Activated CD4-positive, alpha-beta T cell treated with anti-CD3 and anti-CD28 coated beads, Interleukin-2, Interleukin-6, amounts not matched to agents 100 ng/mL and 50 ng/mL, durations not matched to agents 16 hours and 8 hours (primary cell): ENCODE measurements at regions not wholly inside any gene's neighbourhood (a gene's known extent, or its start where the extent isn't known, plus 50 kb on each side); places are given as distances from the start of the nearest gene placed in this dataset.

Source experiments
- DNase-seq: peaks from one replicate; pipeline ENCODE4 v3.0.0-alpha.2; 2020

DNA sequence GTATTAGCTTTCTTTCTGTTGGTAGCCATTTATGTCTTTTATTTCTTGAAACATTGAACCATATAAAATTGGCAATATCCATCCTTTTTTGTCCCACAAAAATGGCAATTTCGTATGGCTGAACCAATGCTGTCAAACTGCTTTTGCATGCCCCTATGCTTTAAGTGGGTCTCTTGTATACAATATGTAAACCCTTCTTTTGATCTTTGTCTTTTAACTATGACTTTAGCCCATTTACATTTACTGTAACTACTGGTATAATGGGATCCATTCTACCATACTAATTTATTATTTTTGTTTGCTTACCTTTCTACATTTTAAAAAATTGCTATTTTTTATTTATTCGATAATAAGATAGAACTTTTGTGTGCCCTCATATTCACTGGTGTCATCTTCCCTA lies 93.4 kb downstream of the TENT4A start:
- no peak for DNase-seq

DNA sequence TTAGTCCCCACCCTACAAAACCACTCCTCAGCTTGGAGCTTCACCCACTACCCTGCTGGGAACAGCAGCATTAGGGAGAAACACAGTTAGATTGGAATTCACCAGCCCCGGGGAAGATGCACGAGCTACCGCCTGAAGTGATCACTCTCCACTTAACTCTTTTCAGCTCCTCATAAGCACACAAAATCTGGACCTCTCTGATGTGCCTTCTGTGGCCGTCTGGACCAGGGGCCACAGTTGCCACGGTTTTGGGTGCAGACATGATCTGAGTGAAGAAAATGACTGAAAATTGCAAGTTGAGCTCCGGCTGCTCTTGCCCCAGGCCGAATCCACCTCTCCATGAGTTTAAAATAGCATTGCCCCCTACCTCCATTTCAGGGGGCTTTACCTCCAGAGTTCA lies 95.2 kb downstream of the TENT4A start:
- DNase-seq: no peak

- no peak for DNase-seq
Observed at GRCh38 chr5:6810641-6811405, 97.6 kb downstream of the TENT4A start.

GRCh38 chr5:6812091-6812490 lies 98.9 kb downstream of the TENT4A start:
- DNase-seq: no peak

- no peak for DNase-seq
Observed at GRCh38 chr5:6812800-6813731, 99.8 kb downstream of the TENT4A start.

DNA sequence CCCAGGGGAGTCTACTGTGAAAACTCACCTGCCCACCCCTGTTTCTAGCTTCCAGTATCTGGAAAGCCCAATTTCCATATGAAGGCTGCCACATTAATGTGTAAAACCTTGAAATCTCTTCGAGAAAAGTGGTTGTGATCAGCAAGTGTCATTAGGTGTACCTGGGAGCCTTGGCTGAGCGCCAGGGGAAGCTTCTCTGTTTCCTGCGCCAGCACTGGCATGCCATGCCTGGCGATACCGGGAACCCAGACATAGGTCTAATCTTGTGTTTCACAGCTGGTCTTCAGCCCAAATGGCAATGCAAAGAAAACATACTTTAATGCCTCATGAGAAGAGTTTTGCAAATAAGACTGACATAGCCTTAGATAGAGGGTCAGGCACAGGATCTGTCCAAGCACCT lies 101.6 kb downstream of the TENT4A start:
- no peak for DNase-seq

DNA sequence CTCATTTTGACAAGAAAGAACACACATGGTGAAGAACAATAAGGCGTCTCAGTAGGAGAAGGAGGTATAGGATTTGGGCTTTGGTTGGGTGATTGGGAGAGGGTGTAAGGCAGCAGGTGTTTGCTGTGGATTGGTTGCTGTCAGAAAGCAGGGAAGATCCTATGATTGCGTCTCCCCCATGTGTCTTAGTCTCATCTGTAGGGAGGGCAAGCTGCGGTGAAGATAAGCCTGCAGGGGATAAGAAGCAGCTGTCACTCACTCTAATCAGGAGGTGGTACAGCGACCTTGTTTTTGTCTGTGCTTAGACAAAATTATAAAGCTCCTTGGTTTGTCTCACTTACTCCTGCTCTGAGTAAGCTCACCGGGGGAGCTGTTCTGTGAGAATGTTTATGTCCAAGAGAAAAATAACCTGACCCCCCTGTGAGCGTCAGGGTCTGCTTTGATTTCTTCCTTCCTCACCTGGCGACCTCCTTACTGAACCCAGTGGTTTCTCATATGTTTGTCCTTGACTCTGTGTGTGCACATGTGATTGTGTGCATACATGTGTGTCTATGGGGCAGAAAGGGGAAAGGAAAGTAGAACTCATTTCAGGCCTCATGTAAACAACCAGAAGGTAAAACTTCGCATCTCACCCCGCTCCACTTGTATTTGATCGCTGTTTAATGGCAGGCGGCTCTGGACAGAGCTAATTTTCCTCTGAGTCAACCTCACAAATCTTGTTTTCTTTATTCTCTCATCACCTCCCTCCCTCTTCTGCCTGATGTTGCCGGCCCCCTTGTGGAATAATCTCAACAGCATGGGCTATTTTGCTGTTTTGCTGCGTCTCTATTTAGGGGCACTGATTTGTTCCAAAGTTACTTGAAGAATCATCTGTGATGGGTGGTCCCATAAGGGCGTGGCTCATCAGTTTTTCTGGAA lies 105.6 kb downstream of the TENT4A start:
- DNase-seq: no peak

DNA sequence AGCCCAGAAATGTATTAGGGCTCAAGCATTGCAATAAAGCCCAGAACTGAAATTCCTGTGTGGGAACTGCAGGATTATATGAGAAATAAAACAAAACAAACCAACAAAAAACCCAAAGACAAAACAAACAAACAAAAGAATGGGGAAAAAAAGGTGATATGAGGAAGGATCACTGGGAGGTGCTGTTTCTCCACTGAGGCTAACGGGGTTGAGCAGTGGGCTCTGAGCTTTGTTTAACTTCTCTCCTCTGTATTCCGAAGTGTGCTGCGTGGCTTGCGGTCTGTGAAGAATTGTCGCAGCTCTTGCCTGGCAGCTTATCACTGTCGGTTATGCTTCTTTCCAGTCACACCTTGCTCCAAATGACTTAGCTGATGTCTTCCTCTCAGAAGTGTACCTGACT lies 106.3 kb downstream of the TENT4A start:
- DNase-seq: no peak

- peak; percentile 76 for DNase-seq
Observed at GRCh38 chr5:6820851-6821479, 107.7 kb downstream of the TENT4A start.

DNA sequence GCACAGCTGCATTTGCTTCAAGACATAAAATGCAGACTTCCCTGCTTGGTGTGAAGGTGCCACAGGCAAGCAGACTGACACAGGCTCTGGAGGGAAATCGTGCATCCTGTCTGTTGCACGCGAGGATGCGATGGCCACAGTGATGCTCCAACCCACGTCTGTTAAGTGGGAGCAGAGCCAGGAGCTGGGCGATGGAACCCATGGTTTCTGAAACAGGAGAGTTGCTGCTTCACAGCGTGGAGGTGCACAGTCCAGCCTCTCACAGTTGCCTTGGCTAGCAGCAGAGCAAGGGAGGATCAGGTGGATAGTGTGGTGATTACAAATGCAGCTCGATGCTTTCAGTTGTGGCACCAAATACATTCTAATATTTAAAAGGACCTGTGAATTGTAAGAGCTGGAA lies 108.8 kb downstream of the TENT4A start:
- DNase-seq: no peak

DNA sequence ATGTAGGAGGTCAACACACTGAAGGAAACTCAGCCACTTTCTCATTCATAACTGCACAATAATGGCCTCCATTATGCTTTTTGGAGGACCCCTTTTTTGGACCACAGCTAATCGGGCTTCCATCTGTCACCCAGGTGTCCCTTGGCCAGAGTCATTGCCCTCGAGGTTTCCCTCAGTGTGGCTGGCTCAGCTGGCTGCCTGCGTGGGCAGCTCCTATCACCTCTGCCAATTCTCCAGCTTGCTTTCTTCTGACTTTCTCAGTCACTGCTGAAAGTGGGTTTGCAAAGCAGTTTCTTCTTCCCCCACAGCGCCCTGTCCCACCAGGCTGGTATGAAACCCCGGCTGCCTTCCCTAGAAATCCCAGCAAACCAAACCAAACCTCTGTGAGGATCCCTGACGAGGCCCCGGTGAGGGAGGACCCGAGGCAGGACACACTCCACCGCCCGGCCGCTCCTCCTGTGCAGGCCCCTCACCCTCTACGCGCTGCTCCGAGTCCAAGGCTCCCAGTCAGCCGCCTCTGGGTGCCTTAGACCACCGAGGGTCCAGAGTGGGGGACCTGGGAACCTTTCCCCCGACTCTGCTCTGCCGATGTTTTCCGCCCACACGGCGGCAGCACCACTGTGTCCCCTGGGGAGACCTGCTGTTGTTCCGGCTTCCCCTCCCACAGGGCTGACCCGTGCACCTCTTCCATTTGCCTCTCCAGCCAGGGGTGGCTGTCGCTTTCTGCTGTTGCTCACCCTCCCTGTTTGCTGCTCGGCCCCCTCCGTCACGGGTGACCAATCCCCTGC lies 109.5 kb downstream of the TENT4A start:
- DNase-seq: no peak

GRCh38 chr5:6823996-6824395 lies 110.8 kb downstream of the TENT4A start:
- no peak for DNase-seq

DNA sequence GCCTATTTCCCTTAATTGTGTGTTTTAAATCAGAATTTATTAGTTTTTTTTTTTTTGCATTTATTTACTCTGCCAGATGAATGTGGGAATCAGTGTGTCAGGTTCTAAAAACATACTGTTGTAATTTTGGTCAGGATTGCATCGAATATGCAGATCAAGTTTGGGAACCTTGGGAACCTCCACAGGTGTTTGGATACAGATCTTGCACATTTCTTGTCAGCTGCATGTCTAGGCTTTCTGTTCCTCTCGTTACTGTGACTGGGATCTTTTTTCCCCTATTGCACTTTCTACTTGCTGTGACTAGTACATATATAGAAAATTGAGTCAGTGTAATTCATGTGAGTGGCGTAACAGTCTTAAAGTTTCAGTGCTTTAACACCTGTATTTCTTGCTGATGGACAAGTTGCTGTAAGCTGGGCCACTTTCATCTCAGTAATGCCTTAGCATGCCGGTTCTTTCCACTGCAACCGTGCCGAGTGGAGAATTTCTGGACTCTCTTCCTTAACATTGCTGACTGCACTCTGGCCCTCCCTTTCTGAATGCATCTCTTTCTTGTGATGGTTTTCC lies 112.5 kb downstream of the TENT4A start:
- no peak for DNase-seq

GRCh38 chr5:6826756-6827155 lies 113.5 kb downstream of the TENT4A start:
- DNase-seq: no peak

DNA sequence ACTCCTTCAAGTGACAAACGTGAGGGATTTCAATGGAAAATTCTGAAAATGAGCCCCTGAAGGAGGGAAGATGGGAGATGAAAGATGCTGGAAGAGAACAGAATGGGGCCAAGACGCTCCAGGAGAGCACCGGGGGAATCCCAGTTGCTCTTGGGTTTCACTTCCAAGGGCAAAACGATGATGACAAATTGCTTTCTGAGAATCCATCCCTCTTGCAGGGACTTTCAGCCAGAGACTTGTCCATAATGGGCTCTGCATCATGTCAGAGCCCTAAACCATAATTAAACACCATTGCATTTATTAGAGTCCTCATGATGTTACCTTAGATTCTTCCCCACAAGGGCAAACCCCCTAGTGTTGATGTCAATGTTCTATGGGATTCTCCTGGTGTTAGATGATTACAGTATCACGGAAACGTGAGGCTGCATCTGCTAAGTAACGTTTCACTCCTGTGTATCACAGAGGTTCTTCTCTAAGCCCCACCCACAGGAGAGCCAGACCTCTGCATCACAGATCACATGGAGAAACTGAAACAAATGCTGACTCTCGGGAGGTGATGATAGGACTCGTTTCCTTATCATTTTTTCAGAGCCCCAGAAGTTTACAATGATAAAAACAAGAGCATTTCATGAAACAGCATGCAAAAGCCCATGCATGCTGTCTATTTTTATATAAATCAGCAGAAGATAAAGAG lies 114.4 kb downstream of the TENT4A start:
- peak; percentile 76 for DNase-seq

DNA sequence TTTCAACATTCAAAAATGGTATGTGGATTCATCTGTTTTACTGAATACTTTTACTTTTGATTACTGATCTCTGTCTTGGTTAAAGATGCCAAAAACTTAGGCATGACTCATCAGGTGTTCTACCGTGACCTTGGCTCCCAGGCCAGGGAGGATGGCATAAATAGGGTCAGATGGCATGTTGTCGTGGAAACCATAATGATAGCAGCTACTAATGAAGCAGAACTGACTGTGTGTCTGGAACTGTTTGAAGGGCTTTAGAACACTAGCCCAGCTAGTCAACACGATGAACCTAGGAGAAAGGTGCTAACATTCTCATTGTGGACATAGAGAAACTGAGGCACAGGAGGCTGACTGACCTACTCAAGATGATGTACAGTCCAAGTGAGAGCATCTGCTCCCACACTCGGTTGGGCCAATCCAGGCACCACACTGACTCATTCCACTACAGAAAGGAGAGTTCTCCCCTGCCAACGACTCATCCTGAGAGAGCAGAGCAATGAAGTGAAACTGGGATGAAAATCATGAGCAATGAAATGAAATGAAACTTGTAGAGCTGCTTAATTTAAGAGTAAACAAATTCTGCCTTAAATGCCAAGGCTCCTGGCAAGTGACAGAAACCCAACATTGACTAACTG lies 116.0 kb downstream of the TENT4A start:
- peak; percentile 90 for DNase-seq

DNA sequence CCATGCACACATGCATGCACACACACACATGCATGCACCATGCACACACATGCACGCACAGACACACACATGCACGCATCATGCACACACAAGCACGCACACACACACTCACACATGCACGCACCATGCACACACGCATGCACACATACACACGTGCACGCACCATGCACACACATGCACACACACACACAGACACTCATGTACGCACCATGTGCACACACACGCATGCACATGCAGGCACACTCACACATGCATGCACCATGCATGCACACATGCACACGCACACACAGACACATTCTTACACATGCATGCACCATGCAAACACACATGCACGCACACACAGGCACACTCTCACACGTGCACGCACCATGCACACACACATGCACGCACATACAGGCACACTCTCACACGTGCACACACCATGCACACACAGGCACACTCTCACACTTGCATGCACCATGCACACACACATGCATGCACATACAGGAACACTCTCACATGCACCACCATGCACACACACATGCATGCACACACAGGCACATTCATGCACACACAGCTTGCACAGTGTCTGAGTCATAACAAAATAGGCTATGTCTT lies 117.5 kb downstream of the TENT4A start:
- DNase-seq: peak; percentile 47

DNA sequence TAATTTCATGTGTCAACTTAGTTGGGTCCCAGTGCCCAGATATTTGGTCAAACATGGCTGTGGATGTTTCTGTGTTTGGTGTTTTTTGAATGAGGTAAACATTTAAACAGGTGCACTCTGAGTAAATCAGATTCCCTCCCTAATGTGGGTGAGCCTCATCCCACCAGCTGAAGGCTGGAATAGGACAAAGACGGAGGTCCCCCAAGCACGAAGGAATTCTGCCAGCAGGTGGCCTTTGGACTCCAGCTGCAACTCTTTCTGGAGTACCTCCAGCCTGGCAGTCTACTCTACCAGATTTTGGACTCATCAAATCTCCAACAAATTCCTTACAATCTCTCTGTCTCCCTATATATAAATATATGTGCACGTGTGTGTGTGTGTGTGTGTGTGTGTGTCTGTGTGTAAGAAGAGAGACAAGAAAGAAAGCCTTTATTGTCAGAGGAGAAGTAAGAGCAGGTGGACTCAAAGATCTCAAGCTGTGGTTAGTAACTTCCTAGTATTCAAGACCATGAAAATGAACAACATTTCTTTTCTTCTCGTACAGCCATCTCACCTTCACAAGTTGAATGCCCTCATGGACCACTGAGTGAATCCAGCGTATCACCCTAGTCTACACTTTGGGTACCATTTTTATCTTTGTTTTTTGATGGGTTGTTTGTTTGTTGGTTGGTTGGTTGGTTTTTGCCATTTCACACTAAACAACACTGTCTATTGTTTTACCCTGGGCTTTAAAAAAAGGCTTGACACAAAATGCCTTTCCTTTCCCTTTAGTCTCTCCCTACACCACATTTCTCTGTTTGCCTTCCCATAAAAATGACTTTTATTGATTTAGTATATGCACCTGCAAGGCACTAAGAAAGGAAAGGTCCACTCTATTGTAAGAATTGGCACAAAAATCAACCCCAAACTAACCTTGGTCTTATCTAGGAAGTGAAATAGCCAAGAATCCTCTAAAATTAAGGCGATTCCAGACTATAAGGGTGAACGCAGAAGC lies 118.7 kb downstream of the TENT4A start:
- no peak for DNase-seq
